ENCODE measurements at regions not wholly inside any gene's neighbourhood (a gene's known extent, or its start where the extent isn't known, plus 50 kb on each side); places are given as distances from the start of the nearest gene placed in this dataset.

DNA sequence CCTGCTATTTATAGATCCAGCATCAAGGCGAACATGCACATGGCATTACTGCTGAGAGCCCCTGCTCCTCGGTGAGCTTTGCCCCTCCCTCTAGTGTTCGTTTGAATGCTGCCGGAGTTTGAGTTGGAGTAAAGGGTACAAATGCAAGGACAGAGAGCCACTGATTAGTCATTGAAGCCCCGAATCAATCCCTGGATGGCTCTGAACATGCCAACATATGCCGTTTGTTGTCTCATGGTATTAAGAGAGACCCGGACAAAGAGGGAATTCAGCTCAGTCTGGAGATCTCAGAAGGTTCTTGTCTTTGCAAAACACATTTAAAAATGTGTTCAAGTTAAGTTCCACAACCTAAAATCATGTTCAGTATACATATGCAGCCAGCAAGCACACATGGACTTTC lies 789.2 kb upstream of the NR2F2 start:
- no peak for DNase-seq (ENCODE audit: low read depth in 2 of 2)

DNA sequence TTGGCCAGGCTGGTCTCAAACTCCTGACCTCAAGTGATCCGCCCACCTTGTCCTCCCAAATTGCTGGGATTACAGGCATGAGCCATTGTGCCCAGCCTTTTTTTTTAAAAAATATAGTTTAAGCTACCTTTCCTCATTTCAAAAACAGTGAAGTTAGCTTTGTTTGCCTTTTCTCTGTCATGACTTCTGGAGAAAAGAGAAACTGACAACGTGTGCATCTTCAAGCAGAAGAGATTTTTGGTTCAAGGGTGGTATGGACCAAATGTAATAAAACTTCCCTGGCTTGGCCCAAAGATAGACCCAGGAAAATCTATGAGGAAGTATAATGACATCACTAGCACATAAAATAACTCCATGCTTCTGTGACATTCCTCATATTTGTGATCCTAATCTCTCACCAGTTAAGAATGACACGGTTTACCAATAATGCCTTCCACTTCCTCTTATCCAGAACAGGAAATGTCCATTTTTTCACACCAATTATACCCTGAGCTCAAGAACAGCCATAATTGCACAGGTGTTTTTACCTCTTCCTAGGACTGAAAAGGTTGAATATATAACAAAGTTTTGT lies 781.2 kb upstream of the NR2F2 start:
- no peak for DNase-seq (ENCODE audit: low read depth in 2 of 2)

DNA sequence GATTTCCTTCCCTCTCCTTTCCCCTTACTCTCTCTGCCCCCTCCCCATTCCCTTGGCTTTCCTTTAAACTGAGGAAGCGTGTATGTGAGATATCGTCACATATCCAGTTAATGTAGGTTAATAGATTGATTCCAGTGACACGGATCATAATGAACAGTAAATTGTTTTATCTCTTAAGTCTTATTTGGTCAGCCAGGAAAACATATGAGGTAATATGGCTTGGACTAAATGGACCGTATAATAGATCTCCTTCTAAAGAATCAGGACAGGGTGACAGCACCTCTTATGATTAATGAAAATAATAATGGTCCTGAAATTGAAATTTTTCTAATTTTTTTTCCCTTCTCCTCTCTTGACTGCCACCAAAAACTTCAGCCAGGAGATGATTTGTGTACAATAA lies 779.8 kb upstream of the NR2F2 start:
- no peak for DNase-seq (ENCODE audit: low read depth in 2 of 2)

DNA sequence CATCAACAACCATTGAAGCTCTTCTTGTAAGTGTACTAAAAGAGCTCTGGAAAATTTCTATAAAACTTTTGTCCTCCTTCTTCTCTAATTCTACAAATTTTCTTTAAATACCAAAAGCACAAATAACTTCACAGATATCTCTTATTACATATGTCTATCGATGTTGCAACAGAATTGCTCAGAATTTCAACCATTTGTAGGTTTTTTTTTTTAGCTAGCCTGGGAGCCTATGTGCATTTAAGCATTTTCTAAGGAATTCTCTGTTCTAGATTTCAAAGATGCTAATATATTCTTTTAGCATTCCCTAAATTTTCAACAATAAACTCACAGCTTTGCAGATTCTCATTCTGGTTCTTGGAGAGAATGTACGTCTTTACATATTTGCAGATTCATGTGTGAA lies 774.3 kb upstream of the NR2F2 start:
- no peak for DNase-seq (ENCODE audit: low read depth in 2 of 2)

DNA sequence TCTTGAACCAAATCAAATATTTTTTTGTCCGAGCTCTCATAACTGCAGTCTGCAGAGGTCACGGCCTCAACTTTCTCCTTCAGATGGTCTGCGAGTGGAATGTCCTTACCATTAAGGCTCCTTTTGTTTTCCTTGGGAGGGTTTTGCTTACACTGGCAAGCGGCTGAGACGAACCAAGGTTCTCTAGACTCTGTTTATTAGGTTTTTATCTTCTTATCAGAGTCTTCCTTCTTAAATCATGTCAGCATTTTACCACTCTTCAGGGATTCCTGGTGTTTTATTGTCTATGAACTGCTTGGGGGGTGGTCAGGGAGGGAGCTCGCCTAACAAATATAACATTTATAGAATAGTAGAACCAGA lies 773.7 kb upstream of the NR2F2 start:
- peak in 1 of 2 donors; percentile 92 for DNase-seq (ENCODE audit: low read depth in 2 of 2)

DNA sequence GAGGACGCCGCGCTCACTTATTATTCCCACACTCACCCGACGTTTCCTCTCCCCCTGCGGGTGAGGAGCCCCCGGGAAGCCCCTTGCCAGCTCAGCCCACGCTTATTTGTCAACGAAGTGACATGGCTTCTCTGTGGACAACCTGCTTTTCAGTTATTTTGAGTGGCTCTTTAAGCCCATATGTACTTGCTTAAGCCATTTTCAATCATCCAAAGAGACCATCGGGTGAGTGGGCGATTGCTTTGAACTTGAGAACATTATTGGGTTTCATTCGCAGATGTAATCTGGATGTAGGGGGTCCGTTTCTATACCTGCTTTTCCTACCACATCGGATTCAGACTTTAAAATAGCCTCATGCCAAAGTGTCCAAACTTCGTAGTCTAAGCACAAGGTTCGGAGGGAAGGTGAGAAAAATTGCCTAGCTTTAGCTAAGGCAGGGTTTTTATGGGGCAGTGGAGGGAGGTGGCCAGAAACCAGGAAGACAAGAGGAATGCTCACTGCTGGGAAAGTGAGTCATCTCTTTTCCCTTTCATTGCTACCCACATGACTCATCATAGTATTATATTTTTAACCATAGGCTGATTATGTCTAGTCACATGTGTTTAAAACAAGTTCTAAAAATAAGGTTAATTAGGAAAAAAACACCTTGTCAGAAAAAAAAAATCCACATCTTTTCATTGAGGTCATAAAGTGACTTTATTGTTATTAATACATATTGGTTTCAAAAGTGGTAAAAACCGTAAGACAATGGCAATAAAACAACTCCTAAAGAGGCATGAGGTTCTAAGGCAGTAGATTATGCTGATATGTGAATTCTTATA lies 773.1 kb upstream of the NR2F2 start:
- DNase-seq (ENCODE audit: low read depth in 2 of 2): peak; percentile 96 to 98

DNA sequence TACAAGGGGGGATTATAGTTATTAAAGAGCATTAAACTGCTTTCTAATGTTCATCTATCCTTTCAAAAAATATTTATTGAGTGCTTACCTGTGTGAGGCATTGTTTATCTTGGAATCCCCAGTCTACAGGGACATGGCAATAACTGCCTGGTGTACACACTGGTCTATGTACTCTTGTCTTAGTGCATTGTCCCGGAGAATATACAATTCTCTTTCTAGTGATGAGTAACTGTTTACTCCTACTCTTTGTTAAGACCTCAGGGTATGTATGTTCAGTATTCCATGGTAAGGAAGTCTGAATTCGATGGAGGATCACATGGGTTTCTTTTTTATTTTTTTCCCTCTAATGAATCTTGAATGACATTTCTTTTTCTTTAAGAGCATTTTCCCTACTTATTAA lies 772.4 kb upstream of the NR2F2 start:
- peak; percentile 36 to 72 for DNase-seq (ENCODE audit: low read depth in 2 of 2)

DNA sequence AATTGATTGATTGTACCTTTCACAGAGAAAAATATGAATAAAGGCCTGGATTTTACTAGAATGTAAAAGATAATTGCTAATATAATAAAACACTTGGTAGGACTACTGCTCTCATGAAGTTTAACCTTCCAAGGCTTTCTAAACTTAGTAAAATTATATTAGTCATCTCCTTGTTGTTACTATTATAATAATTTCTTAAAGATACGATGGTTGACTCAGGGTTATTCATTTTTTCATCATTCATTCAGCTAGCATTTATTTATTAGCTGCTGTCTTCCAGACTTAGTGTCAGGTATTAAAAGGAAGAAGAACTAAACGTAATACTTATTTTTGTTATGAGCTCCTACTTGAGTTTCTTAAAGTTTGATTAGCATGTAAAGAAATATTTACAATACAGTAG lies 771.6 kb upstream of the NR2F2 start:
- DNase-seq (ENCODE audit: low read depth in 2 of 2): no peak

DNA sequence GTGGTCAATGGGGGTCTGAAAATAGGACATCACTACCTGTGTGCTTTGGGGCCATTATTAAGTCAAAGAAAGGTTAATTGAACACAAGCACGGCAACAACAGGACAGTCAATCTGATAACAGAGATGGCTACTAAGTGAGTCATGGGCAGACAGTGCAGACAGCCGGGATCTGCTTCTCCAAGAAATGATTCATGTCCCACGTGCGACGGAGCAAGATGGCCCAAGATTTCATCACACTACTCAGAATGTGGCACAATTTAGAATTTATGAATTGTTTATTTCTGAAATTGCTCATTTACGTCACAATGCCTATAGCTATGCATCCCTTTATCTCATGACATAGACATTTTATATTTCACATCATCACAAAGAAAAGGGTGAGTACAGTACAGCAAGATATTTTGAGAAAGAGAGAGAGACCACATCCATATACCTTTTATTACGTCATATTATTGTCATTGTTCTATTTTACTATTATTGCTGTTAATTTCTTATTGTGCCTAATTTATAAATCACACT lies 770.6 kb upstream of the NR2F2 start:
- peak in 1 of 2 donors; percentile 89 for DNase-seq (ENCODE audit: low read depth in 2 of 2)

DNA sequence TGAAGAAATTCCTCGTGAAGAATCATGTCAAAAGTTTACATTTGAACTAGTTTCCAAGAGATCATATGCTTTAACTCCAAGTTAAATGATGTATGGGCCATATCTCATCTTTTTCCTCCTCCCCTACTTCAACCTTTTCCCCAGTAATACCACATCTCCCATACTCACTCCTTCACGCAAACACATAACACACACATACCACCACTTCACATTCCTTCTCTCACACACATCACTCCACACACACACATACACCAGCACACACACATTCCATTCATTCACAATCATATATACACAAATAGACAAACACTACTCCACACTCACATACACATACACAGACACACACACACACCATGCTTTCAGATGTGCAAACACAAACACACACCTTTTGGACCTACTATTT lies 769.0 kb upstream of the NR2F2 start:
- no peak for DNase-seq (ENCODE audit: low read depth in 2 of 2)

DNA sequence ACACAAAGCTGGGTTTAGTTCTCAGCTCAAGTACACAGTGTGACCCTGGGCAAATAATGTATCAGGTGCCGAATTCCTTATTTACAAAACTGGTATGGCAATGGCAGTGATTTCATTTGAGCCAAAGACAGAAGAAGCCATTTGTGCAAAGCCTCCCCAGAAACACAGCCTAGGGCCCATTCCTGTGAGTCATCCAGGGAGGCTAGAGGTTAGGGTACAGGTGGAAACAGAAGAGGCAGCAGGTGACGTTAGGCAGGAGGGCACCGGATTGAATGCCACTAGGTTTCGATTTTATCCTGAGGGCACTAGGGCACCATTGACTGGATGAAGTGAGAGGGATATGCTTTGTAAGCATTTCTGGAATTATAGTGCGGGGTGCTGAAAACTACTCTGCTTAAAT lies 766.9 kb upstream of the NR2F2 start:
- no peak for DNase-seq (ENCODE audit: low read depth in 2 of 2)

DNA sequence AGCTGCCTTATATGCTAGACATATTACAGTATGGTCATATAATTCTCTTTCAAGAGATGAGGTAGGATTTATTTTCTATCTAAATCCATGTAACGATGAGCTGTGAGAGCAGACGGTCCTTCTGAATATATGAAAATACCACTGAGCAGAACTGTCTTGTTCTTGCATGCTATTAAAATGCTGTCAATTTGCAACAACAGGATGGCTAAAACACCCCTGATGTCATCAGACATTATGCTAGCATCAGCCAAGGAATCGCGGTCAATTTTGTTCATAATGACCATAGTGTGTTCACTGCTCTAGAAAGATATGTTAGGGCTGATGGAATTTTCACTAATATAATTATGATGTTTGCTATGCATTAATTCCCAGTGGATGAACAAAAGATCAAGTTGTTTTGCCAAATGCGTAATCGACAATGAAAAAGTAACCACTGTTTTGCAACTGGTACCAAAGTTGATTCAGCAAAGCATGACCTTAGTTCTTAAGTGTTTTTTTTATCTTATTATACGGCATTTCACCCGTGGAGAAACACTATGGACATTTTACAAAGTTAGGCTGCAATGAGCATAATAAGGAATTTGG lies 765.4 kb upstream of the NR2F2 start:
- no peak for DNase-seq (ENCODE audit: low read depth in 2 of 2)

DNA sequence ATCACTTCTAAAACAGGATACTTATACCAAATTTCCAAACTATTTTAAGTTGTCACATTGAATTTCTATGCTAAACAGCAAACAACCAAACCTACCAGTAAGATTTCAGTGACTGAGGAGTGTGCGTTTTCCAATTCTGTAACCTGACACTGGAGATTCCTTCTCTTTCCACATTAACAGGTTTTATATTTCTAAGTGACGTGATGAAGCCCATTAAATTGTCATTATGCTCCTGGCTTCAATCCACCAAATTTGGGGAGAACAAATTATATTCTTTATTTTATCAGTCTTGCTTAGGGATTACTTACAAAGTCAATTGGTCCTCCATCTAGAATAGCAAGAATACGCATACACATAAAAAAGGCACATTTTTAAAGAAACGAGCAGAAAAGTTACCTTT lies 764.8 kb upstream of the NR2F2 start:
- DNase-seq (ENCODE audit: low read depth in 2 of 2): no peak

DNA sequence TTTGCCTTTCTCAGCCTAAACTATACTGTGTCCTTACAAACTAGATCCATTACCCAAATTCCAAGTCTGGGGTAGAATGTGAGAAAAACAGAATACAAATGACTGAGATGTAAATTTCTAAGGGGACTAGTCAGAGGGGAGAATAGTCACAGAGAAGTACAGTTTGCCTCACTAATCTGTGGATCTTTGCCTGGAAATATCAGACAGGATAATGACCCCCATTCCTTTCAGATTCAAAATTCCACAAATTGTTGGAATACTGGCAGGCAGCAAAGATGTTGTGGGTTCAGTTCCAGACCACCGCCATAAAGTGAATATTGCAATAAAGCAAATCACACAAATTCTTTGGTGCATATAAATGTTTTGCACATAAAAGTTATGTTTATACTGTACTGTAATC lies 762.8 kb upstream of the NR2F2 start:
- no peak for DNase-seq (ENCODE audit: low read depth in 2 of 2)

DNA sequence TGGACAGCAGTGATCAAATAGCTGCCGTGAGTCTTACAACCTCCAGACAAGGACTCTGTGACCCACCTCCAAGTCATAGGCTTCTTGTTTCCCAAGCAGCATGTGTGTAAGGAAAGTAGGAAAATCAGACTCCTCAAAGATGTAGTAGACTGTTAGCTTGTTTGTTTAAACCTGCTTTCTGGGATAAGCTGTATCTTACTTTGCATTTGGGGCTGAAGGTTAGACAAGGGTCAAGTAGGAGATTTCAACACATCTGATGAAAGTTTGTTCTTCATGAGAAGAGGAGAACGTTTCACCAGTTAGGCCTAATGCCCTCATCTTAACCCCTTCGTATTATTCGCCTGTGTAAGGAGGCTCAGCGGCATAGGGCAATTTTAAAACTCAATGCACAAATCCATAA lies 756.4 kb upstream of the NR2F2 start:
- DNase-seq (ENCODE audit: low read depth in 2 of 2): no peak

DNA sequence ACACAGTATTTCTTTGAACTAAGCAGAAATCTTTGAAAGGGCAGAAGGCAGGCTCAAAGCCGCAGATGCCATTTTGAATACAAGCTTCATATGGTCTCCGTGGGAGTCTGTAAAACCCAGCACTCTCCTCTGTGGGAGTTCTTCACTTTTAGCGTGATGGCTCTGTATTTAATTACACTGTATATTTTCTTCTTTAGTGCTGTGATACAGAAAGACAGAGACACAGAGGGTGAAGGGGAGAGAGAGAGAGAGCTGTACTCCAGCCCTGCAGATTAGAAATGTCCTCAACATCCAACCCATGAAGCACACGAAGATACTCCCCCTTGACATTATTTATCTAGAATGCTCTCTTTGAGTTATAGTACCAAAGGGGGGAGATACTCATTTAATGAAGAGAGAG lies 752.6 kb upstream of the NR2F2 start:
- DNase-seq (ENCODE audit: low read depth in 2 of 2): no peak

DNA sequence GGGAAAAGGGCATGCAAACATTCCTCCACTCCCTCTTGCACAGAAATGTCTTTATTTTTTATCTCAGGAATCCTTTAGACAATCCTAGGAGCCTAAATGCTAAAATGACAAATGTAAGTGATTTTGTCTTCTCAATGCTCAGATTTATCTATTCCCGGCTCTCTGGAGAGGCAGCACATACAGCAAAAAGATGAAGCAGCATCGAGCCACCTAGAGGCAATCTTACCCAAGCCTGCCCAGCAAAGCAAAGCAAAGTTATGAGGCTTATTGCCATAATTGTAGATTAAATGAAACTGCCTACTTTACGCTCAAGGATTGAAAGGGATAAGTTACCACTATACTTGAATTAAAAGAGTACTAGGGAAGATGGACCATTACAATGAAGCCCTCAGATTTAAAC lies 750.4 kb upstream of the NR2F2 start:
- DNase-seq (ENCODE audit: low read depth in 2 of 2): no peak

DNA sequence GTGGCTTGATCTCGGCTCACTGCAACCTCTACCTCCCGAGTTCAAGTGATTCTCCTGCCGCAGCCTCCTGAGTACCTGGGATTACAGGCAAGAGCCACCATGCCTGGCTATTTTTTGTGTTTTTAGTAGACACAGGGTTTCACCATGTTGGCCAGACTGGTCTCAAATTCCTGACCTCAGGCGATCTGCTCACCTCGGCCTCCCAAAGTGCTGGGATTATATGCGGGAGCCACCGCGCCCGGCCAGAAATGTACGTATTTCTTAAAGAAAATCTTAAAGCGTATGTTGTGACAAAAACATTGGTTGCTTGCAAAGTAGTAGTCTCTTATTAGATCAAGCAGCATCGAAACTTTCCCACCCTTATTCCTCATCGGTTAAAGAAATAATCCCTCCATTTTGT lies 748.9 kb upstream of the NR2F2 start:
- DNase-seq (ENCODE audit: low read depth in 2 of 2): no peak

DNA sequence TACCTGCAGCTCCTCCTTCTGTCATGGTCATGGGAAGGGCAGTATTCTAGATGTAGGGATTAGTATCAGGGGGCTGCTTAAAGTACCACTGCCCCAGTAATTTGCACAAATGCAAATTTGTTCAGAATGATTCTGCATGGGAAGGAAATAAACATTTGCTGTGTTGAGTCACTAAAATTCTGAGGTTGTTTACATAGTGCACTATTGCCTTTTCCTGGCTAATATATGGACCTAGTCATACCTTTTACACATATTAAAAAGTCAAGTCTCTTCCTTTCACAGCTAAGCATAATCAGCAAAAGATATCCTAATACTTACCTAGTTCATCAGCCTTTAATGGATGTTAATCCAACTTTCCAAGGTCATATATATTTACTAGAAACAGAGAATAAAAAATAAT lies 746.4 kb upstream of the NR2F2 start:
- no peak for DNase-seq (ENCODE audit: low read depth in 2 of 2)

DNA sequence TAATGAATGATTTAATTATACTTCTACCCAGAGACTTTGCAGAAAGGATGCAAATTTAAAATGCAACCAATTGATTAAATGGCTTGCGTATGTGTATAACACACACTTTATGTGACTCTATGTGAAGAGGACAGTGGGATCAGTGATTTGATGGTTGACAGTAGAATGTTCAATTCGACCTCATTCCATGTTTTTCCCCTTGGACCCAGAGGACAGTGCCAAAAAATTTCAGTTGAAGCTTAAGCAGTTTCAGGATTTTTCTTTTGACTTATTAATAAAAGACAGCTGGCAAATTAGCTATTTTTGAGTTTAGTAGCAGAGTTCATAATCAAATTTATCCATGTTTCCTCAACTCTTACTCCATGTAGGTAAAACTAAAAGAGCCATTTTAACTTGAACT lies 742.4 kb upstream of the NR2F2 start:
- DNase-seq (ENCODE audit: low read depth in 2 of 2): no peak

DNA sequence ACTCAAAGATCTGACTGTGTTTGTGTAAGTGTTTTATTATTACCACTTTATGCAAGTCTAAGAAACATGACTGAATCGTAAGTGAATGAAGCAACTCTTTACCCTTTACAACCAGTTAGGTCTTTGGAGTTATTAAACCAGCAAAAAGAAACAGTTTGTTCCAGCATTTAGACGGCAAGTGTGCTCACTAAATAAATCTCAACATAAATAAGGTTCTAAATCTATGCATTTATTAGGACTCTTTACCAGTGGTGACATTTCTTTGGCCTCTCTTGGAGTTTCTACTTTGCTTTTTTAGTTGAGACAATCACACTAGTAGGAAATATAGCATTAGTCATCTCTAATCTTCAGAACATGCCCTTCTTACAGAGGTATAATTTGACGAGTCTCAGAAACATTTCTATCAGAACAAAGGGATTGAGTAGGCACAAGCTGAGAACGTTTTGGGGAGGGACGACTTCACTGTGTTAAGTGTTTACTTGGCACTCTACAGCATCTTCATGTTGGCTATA lies 739.9 kb upstream of the NR2F2 start:
- peak in 1 of 2 donors; percentile 43 for DNase-seq (ENCODE audit: low read depth in 2 of 2)

DNA sequence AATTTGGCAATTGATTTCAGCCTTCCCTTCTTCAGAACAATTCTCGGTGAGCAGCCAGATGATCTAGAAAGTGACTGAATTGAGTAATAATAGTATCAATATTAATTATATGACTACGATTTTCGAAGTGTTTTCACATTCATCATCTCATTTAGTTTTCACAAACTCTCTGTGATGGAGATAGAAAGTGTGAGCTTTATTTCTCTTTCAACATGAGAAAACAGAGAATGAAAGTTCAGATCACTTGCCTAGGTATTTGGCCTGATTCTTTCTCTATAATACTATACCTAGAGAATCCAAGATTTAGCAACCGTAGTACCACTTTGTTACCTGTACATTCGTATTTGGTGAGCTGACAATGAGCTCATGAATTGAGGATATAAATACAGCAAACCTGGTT lies 739.2 kb upstream of the NR2F2 start:
- no peak for DNase-seq (ENCODE audit: low read depth in 2 of 2)

DNA sequence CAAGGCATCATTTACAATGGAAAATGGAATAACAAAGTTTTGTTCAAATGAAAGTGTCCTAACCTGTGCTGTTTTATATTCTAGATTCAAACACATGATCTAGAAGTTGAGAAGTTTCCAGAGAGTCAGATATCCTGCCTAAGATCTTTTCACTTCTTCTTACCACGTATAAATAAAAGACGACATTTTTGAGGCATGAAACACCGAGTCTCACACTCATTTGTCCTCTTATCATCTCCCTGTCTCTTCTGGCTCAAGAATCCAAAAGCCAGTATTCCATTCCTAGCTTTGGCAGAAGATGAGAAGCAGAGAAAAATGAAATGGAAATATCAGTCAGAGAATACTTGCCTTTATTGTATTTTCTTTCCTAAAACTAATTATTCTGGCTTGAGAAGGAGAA lies 738.6 kb upstream of the NR2F2 start:
- DNase-seq (ENCODE audit: low read depth in 2 of 2): no peak

Measured in dermis microvascular lymphatic vessel endothelial cell (primary cell).